MCF 10A (cell line): ENCODE measurements at regions not wholly inside any gene's neighbourhood (a gene's known extent, or its start where the extent isn't known, plus 50 kb on each side); places are given as distances from the start of the nearest gene placed in this dataset.

Source experiments
- BruUV-seq: library from RNA; stranded (reverse); fragments of 400-500 nt; replicated peaks from 2 replicates; lab custom pipeline; 2021; lab: Mats Ljungman, UMichigan
- CTCF ChIA-PET: fragments of 300-600 bp; sonication (Branson Sonifier 250); formaldehyde crosslinking; extraction: SDS; loops from one replicate; lab custom pipeline; 2021; ENCODE audit warnings: antibody characterized with exemption, inconsistent platforms; lab: Yijun Ruan, JAX
- POLR2A ChIA-PET: fragments of 300-600, 350-650 bp; sonication (Branson Sonifier 250); formaldehyde crosslinking; extraction: SDS; loops from one replicate; lab custom pipeline; 2020; ENCODE audit warnings: antibody characterized with exemption, inconsistent platforms; lab: Yijun Ruan, JAX
- DNase-seq: peaks from one replicate; pipeline ENCODE4 v3.0.0-alpha.2; 2018; ENCODE audit not compliant: unreplicated experiment
- H3K27ac Mint-ChIP-seq: one replicate; pipeline ENCODE4 v1.8.0; 2022; ENCODE audit warnings: mild to moderate bottlenecking, low read depth, mixed read lengths; ENCODE audit not compliant: unreplicated experiment
- H3K27me3 Mint-ChIP-seq: one replicate; pipeline ENCODE4 v1.8.0; 2022; ENCODE audit warnings: mixed read lengths; ENCODE audit not compliant: insufficient read depth, unreplicated experiment
- H3K36me3 Mint-ChIP-seq: one replicate; pipeline ENCODE4 v1.8.0; 2022; ENCODE audit warnings: mild to moderate bottlenecking, moderate library complexity, mixed read lengths; ENCODE audit not compliant: insufficient read depth, unreplicated experiment
- H3K4me1 Mint-ChIP-seq: one replicate; pipeline ENCODE4 v1.8.0; 2022; ENCODE audit warnings: mixed read lengths; ENCODE audit not compliant: insufficient read depth, unreplicated experiment
- H3K4me3 Mint-ChIP-seq: one replicate; pipeline ENCODE4 v1.8.0; 2022; ENCODE audit warnings: mild to moderate bottlenecking, moderate library complexity, mixed read lengths; ENCODE audit not compliant: unreplicated experiment
- H3K9me3 Mint-ChIP-seq: one replicate; pipeline ENCODE4 v1.8.0; 2022; ENCODE audit warnings: mixed read lengths; ENCODE audit not compliant: unreplicated experiment
- CTCF ChIP-seq: fragments of 200-600 bp; IDR thresholded peaks from one replicate; pipeline ENCODE4 v1.8.0; 2022; ENCODE audit warnings: antibody characterized with exemption, mild to moderate bottlenecking; ENCODE audit not compliant: unreplicated experiment
- intact Hi-C: fragments of 100-400 bp; cut with micrococcal nuclease; formaldehyde crosslinking; loops from 2 replicates; pipeline ENCODE4 v1.14.1; 2022

GRCh38 chr6:56401477-56402070 is 154.2 kb upstream of the COL21A1 start:
- Mint-ChIP-seq H3K4me1 (no peaks in the 10 kb centered on the region), H3K27ac (no peak overlapping the region), H3K36me3 (peaks cover 7% of the 10 kb centered on the region), H3K4me3 (no peak overlapping the region), H3K9me3 (peaks cover 24% of the 10 kb centered on the region), H3K27me3 (no peaks in the 10 kb centered on the region)
- CTCF ChIA-PET = interaction anchor here (0.6 kb wide), 2 partner anchors 29 to 203 kb away, joined by 3 read pairs; no protein-coding TSS in a partner anchor
- intact Hi-C loops = no loop called here
- DNase-seq = no peak
- BruUV-seq = no TSS peak
- POLR2A ChIA-PET = no interaction called here
- no peak for TF ChIP-seq CTCF

- ChIA-PET CTCF (interaction anchor here (0.6 to 1.8 kb wide), 2 partner anchors 19 to 61 kb away, joined by 3 to 5 read pairs; no protein-coding TSS in a partner anchor), POLR2A (no interaction called here)
- H3K4me3 Mint-ChIP-seq = no peak overlapping the region
- H3K9me3 Mint-ChIP-seq = peaks cover 31% of the 10 kb centered on the region
- no peak for DNase-seq
- intact Hi-C loops = no loop called here
- BruUV-seq = no TSS peak
- peaks cover 7% of the 10 kb centered on the region for H3K36me3 Mint-ChIP-seq
- no peak overlapping the region for H3K27ac Mint-ChIP-seq
- H3K4me1 Mint-ChIP-seq = no peaks in the 10 kb centered on the region
- TF ChIP-seq CTCF = no peak
- no peaks in the 10 kb centered on the region for H3K27me3 Mint-ChIP-seq
Observed at GRCh38 chr6:56400273-56400672, 152.9 kb upstream of the COL21A1 start.

- H3K27ac Mint-ChIP-seq = no peak overlapping the region
- DNase-seq = no peak
- H3K27me3 Mint-ChIP-seq = no peaks in the 10 kb centered on the region
- H3K4me3 Mint-ChIP-seq = no peak overlapping the region
- ChIA-PET POLR2A (no interaction called here), CTCF (interaction anchor here (0.6 to 1.8 kb wide), 2 partner anchors 19 to 61 kb away, joined by 3 to 5 read pairs; no protein-coding TSS in a partner anchor)
- TF ChIP-seq CTCF = no peak
- peaks cover 31% of the 10 kb centered on the region for H3K9me3 Mint-ChIP-seq
- intact Hi-C loops = no loop called here
- no TSS peak for BruUV-seq
- no peaks in the 10 kb centered on the region for H3K4me1 Mint-ChIP-seq
- peaks cover 7% of the 10 kb centered on the region for H3K36me3 Mint-ChIP-seq
Observed at GRCh38 chr6:56399672-56400263, 152.4 kb upstream of the COL21A1 start.

GRCh38 chr6:56399250-56399671 is 151.9 kb upstream of the COL21A1 start:
- CTCF ChIA-PET = interaction anchor here (1.1 to 1.8 kb wide), 2 partner anchors 10 to 18 kb away, joined by 4 to 5 read pairs; no protein-coding TSS in a partner anchor
- POLR2A ChIA-PET = no interaction called here
- Mint-ChIP-seq H3K27ac (no peak overlapping the region), H3K4me3 (no peak overlapping the region), H3K36me3 (peaks cover 7% of the 10 kb centered on the region), H3K9me3 (peaks cover 31% of the 10 kb centered on the region), H3K4me1 (no peaks in the 10 kb centered on the region), H3K27me3 (no peaks in the 10 kb centered on the region)
- intact Hi-C loops = no loop called here
- DNase-seq = no peak
- no peak for TF ChIP-seq CTCF
- no TSS peak for BruUV-seq
